LNCaP clone FGC (cell line): ENCODE measurements at regions not wholly inside any gene's neighbourhood (a gene's known extent, or its start where the extent isn't known, plus 50 kb on each side); places are given as distances from the start of the nearest gene placed in this dataset.

Source experiments
- DNase-seq: peaks from one replicate; pipeline ENCODE4 v3.0.0-alpha.2; 2011; ENCODE audit warnings: low read depth
- H3K4me3 ChIP-seq: 2 replicates; pipeline ENCODE4 v1.5.1; 2011; ENCODE audit warnings: mild to moderate bottlenecking, low read depth, low read length, control low read depth
- TF ChIP-seq, protein P1 (sequence below): IDR thresholded peaks from 2 replicates; pipeline ENCODE4 v1.5.1; 2012; ENCODE audit warnings: mild to moderate bottlenecking; ENCODE audit not compliant: control insufficient read depth, insufficient read depth; ENCODE audit errors: extremely low read depth

DNA sequence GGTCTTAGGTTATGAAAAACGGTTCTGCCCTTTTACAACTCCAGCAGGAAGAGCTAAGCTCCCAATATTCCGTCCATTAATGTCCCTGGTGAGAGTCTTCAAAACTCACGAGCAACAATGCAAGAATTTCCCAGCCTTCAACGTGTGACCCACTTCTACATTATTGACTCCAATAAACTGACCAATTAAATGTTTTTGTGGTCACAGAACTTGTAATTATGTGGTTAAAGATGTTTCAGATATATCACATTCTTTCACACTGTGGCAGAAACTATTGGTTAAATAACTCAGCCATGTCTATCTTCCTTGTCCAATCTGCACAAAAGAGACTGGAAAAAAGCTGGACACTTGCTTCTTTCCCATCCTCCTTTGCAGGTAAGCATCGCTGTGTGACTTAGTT, 286.6 kb upstream of the ADAMTS9 start:
- TF ChIP-seq, protein P1, sequence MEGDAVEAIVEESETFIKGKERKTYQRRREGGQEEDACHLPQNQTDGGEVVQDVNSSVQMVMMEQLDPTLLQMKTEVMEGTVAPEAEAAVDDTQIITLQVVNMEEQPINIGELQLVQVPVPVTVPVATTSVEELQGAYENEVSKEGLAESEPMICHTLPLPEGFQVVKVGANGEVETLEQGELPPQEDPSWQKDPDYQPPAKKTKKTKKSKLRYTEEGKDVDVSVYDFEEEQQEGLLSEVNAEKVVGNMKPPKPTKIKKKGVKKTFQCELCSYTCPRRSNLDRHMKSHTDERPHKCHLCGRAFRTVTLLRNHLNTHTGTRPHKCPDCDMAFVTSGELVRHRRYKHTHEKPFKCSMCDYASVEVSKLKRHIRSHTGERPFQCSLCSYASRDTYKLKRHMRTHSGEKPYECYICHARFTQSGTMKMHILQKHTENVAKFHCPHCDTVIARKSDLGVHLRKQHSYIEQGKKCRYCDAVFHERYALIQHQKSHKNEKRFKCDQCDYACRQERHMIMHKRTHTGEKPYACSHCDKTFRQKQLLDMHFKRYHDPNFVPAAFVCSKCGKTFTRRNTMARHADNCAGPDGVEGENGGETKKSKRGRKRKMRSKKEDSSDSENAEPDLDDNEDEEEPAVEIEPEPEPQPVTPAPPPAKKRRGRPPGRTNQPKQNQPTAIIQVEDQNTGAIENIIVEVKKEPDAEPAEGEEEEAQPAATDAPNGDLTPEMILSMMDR = no peak
- H3K4me3 ChIP-seq = no peak overlapping the region
- DNase-seq = no peak

DNA sequence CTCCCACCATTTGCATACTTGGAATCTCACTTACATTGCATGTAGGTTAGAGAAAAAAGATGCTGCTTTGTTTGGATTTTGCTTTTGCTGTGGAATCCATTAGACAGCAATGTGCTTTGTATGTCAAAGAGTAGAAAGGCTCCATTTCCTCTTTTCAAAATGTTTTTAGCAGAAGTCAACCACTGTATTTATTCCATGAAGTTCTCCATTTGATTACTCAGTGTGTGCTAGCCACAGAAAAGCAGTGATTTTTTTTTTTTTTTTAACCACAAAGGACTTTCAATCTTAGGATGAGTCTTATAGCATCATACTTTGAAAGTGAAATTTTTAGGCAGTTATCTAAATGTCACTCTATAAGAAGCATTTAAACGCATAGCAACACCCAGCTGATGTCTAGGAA, 285.0 kb upstream of the ADAMTS9 start:
- TF ChIP-seq, protein P1 = no peak
- no peak overlapping the region for H3K4me3 ChIP-seq
- no peak for DNase-seq

DNA sequence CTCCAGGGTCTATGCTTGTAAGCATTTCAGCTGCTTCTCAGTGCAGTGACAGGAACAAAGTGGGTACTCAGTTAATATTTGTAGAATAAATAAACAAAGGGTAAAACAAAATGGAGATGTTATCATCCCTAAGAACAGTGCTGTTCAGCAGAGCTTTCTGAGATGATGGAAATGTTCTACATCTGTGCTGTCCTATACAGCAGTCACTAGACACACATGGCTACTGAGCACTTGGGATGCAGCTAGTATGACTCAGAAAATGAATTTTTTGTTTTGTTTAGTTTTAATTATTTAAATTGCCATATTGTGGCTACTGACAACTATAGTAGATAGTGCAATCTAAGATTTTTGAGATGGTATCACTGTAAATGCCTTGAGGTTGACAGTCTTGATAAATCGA, 283.8 kb upstream of the ADAMTS9 start:
- no peak overlapping the region for H3K4me3 ChIP-seq
- DNase-seq = no peak
- TF ChIP-seq, protein P1 = no peak

DNA sequence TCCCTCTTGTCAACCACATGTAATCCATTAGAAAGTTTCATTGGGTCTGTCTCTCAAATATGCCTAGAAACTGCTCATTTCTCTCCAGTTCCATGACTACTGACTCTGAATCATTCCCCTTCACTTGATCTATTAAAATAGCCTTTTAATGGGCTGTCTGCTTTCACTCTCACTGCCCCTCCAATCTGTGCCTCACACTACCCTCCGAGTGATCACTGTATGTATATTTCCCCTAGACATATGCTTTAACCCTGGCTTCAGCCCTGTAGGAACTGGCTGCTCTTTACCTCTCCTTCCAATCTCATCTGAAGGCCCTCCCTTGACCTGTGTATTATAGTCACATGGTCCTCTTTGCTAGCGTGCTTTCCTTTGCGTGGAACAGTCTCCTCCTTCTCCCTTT, 282.8 kb upstream of the ADAMTS9 start:
- no peak overlapping the region for H3K4me3 ChIP-seq
- TF ChIP-seq, protein P1 = no peak
- DNase-seq = no peak

DNA sequence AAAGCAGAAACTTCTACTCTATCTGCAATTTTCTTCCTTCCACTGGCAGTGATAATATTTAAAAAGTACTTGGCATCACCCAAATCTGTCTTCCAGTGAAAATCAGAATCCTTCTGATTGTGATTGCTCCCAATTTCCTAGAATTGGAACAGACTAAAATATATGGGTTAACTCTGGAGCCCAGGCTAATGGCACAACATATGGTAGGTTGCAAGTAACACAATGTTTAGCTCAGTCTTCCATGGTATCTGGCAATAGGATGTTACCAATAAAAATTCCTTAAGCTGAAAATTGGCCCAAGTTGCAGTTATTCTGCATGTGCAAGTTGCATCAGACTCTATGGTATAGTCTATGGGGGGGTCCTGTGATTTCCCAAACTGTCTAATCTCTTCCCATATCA, 273.5 kb upstream of the ADAMTS9 start:
- no peak for DNase-seq
- TF ChIP-seq, protein P1 = no peak
- no peak overlapping the region for H3K4me3 ChIP-seq

DNA sequence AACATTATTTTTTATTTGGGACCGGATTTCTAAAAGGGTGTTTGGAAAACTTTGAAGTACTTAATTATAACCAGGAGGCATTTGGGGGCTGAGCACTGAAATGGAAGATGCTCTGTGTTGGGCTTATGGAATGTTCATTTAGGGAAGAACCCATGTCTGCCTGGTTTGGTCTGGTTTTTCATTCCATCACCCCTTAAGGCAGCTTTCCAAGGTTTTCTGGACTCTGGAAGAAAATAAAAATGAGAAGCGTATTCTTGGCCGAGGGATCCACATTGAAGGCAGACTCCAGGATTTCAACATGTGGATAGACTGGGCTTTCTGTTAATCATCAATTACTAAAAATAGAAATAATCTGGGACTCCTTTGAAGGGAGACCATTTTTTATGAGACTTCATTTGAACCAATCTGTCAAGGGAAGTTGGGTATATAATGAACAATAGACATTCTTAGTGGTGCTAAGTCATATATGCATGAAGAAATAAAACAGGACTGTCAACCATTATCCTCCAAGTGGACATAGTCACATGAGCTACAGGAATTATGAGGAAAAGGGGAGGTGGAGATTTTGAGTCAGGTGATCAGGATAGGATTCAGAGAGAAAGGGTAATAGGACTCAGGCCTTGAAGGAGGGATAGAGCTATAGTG, 270.5 kb upstream of the ADAMTS9 start:
- H3K4me3 ChIP-seq = no peak overlapping the region
- TF ChIP-seq, protein P1 = no peak
- DNase-seq = no peak

DNA sequence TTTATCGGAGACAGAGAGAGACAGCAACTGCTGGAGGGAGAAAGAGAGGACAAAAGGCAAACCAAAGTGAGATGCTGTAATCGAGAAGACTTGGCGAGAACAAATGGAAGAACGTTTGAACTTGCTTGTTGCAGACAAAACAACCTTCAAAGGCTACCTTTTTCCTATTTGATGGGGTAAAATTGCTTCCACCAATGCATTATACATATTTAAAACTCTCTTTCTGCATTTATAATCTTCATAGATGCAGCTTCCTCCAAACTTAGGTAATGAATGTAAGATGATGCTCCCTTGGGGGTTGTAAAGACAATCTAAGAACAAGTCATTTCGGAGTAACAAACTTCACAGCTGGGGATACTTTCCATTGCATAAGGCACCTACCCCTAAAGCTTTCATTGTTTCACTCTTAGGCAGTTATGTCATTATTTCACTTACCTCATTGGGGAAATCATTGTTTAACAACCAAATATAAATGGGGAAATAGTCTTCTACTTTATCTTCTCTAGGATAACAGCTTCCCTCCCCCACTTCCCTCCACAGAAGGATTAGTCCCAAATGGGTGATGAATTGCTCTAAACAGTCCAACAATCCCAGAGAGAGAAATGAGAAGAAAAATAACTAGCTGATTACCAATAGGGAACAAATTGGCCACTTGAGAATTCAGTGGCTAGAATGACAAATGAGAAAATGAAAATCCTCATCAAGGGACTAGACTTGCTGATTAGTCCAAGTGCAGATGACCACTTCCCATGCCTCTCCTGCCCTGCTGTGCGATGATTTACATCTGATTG, 269.8 kb upstream of the ADAMTS9 start:
- H3K4me3 ChIP-seq = no peak overlapping the region
- no peak for DNase-seq
- TF ChIP-seq, protein P1 = no peak
